HG02798 (cell line): ENCODE measurements at regions not wholly inside any gene's neighbourhood (a gene's known extent, or its start where the extent isn't known, plus 50 kb on each side); places are given as distances from the start of the nearest gene placed in this dataset.
A peak's percentile ranks its signal among the peaks of the same experiment; 100 is the strongest.

ENCODE experiments used
- ATAC-seq: cut with Tn5 transposase; IDR thresholded peaks from one replicate; pipeline ENCODE4 v1.9.1; 2021; ENCODE audit warnings: mild to moderate bottlenecking; ENCODE audit not compliant: unreplicated experiment, poor library complexity

DNA sequence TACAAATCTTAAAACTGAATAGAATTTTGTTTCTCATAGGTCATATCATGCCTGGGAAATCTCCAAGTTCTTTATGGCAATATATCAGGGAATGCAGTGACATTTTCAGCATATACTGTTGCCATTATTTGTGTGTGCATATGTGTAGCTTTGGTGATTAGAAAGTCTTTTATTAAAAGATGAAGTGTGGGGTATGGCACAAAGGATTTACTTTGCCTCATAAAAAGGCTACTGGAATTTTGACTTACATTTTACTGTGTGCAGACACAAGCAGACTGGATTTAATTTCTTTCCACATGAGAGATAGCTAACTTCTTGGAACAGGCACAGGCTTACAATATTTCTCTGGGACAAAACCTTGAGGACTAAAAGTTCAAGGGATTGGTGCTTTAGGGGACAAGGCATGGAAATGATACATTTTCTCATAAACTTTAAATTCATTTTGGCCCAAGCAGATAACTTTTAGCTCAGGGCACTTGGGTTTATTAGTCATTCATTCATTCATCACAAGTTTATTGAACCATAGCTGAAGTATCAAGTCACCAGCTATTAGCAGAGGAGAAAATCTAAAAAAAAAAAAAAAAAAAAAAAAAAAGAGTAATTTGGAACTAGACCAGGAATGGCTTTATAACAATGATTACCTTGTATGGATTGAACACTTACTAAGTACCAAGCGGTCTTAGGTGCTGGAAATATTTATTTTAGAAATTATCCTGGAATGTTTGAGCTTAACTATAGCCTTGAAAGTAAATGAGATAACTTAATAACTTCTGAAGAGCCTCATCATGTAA lies 191.5 kb downstream of the SLIT2 start:
- ATAC-seq, result no peak

DNA sequence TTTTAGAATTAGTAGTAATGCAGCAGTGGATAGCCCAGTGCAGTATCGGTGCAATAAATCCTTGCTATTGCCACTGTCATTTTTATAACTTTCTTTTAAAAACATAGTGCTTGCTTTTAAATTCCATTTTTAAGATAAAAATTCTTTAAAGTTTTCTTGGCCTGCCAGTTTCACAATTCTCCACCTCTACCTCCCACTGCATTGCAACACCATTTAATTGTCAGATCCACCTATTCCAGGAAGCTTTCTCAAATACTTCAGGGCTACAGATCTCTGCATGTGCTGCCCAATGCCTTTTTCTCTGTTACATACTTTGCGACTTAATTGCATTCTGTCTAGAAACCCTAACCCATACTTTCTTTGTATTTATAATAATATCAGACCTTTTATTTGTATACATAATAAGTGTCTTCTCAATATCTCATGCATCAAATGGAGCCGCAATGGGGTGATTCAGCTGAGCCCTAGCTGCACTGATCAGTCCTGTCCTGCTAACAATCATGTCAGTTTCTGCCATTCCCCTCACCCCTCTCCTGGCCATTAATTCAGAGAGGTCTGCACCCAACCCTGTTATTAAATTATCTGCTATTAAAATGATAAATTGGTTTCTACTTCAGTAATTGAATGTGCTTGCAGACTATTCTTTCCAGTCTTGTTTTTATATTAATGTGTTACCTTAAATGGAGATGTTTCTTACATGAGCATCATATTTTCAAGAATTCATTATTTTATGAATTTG lies 193.1 kb downstream of the SLIT2 start:
- no peak for ATAC-seq

DNA sequence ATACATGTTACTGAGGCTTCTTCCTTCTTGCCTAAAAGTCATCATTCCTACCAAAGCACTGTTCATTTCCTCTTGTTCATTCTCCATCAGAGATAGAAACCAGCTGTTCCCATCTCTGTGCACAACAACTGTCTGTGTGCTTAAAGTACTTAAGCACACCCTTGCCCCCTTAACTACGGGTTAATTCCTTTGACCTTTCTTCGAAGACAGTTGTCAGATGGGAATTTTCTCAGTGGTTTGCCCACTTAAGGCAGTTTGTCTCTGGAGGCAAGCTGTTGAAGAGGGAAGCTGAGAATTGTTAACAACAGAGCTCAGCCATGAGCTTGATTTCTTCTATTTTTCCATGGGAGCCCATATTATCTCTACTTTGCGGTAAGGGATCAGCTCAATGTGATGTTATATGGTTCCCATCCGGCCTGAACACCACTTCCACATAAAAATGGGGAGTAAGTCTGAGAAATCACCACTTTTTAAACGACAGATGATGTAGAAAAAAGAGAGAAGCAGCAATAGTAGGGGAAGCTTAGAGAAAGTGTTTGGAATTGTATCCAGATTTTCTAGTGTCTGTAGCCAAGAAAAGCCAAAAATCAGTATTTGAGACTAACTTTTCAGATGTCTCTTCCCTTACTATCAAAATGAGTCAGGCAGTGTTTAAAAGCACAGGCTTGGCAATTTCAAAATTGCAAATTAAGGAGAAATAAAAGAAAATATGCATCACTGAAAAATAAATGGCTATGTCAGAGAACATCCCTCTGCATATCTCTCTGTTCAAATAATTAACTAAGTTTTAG lies 194.4 kb downstream of the SLIT2 start:
- ATAC-seq, result no peak

DNA sequence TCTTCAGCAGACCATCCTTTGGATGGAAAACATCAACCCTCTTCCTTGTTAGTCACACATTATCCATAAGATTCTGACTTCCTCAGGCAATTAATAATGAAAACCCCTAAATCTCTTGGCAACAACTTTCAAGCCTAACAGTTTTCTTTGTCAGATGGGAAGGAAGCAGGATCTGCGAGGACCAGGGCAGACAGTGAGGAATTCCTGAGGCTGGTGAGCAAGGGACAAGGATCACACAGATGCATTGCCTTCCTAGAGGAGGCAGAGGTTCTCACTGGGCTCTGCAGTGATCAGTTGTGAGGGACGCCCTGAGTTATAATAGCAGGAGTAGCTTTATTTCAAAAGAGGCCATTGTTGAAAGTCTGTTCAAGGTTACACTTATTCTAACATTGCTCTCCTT lies 195.4 kb downstream of the SLIT2 start:
- ATAC-seq, result no peak

- ATAC-seq, result no peak
Measured at GRCh38 chr4:20451986-20452385, 200.3 kb downstream of the SLIT2 start.

DNA sequence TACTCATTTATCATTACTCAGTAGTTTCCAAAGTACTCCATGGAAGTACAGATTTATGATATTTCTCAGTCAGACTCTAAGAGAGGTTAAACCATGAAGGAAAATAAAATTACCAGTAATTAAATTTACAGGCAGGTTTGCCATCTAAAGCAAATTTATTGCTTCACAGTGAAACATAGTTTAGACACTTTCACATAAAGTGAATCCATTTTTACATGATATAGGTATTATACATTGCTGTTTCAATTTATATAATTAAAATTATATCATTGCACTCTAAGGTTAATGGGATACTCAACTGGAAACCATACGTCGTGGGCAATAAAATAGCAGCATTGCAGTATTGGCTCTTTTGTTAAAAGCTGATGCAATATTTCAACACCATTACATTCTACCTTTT lies 202.8 kb downstream of the SLIT2 start:
- no peak for ATAC-seq

DNA sequence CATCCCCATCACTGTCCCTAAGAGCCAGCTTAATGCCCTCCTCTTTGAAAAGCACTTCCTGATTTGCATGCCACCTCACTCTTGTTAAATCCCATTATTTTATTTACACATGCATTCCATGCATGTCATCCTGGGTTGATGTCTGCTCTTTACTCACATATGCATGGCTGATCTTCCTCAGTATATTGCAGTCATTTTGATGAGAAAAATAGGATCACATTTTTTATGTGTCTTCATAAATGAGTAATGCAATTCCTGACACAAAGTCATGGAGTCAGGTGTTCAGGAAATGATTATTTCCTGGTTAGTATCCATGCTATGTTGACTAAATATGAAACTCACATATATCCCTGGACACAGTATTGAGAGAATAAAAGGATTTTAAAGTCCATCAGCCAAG lies 204.7 kb downstream of the SLIT2 start:
- no peak for ATAC-seq

DNA sequence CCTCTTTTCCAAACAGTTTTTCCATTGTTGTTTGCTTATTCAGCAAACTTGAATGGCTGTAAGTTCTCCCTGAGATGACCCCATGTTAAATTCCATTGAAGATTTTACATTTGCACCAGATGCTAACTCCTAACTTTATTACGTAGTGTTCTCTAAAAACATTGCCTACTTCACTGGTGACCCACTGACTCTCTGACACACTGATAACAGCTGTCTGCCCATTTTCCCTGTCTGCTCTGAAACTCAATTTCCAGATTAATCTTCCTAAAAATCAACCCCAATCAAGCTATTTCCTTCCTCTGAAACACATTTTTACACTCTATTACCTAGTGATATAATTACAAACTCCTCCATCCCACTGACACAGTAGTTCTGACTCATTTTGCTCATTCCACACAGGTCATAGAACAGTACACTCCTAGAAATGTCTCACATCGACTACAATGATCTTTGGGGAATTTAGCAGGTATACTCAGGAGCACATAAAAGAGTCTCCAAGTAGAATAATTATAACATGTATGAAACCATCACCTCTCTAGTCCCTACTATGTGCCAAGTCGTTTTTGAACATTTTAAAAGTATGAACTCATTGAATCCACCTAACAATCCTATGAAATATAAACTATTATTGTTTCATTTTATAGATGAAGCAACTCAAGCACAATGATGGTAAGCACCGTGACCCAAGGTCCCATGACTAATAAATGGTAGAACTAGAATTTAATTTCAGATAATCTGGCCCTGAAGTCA lies 210.9 kb downstream of the SLIT2 start:
- ATAC-seq, result no peak

- no peak for ATAC-seq
Measured at GRCh38 chr4:20463176-20463430, 211.4 kb downstream of the SLIT2 start.

GRCh38 chr4:20464381-20464780 lies 212.7 kb downstream of the SLIT2 start:
- peak; percentile 32 for ATAC-seq

DNA sequence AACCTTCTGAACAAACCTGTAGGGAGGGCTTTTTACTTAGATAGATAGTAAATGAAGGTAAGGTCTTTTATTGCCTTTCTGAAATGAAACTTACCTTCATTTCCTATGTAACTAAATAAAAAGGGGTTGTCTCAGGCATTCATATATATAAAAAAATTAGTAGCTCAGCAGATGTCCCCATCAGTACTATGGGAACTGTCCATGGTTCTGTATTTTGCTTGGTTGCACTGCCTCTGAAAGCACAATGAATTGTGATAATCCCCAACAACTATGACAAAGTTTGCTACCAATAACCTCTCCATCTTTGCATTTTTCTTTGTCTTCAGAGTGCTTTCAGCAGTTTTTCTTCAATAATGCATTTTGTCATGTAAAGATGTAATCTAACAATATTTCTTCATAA lies 222.4 kb downstream of the SLIT2 start:
- no peak for ATAC-seq

DNA sequence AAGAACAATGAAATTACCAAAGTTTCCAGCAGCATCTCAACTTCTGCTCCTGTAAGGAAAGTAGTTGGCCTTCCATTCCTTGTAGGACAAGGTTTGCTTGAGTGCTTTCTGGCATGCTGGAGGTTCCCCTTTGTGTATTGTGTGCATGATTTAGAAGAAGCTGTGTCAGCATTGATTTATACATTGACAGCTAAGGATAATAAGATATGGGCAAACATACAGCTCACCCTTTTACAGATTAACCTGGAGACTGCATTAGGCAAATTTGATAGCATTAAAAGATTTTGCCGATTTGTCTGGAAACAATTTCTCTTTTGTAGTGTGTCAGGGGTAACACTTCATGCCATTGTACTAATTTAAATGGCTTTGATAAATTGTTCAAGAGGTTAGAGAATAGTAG lies 221.8 kb upstream of the PACRGL start:
- ATAC-seq, result no peak

DNA sequence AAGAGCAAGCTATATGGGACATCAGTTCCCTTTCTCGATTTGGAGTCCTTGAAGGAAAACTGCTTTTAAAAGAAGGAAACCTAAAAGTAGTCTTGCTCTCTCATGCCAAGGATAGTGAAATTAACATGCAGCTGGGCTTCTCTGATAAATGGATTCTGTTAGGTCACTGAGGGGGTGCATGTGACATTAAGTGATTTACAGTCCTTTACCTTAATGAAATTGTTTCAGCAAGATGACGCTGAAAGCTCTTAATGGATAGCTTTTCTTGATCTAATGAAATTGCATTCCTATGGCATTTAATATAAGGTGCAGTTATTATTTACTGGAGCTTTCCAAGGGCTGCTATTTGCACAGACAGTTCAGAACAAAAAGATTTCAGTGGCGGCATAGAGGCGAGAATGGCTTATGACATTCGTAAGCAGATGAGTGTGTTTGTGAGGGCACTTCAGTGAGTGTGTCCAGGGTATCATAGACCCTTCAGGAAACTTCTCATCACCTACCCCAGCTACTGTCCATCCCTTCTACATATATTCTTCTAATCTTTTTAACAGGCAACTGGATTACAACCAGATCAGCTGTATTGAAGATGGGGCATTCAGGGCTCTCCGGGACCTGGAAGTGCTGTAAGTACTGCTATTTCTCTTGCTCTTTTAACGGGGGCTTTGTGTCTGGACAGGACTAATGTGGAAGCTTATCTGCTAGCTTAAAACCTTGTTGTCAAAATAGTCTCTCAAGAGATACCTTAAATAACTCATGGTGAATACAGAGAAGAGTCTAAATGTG lies 219.9 kb upstream of the PACRGL start:
- ATAC-seq, result no peak

DNA sequence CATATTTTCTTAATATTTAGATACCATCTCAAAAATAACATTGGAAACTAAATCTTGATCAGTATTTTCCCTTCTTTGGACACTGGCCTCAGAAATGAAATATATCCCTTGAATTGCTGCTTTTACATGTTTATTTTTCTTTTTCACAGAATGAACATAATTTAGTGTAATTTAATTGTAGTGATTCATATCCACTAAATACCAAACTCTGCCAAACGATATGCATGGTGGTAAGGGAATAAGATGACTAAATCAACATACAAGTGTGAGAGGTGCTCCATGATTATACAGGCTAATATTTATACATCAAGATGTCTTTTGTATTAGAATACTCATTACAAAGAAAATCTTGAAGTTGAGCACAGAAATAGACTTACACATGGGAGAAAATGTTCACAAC lies 216.8 kb upstream of the PACRGL start:
- no peak for ATAC-seq

- ATAC-seq, result no peak
Measured at GRCh38 chr4:20486433-20486832, 213.8 kb upstream of the PACRGL start.

GRCh38 chr4:20487446-20487845 lies 212.8 kb upstream of the PACRGL start:
- no peak for ATAC-seq

- ATAC-seq, result no peak
Measured at GRCh38 chr4:20487852-20488251, 212.4 kb upstream of the PACRGL start.

DNA sequence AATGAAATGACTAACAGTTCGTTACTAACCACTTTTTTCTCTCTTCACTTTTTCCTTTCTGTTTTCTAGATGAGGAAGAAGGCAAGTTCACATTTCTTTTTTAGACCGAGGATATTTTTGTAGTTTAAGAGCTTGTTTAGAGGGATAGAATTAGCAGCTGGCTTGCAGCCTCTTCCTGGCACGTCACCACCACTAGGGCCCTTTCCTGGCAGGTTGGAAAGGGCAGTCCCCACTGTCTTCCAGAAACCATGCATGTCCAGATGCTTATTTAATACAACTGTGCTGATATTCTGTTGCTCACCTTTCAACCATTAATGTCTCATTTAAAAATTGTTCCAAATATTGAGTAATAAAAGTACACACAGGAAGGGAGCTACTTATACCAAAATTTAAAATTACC lies 209.5 kb upstream of the PACRGL start:
- ATAC-seq, result no peak

GRCh38 chr4:20493761-20494353 lies 206.4 kb upstream of the PACRGL start:
- no peak for ATAC-seq

- ATAC-seq, result no peak
Measured at GRCh38 chr4:20496068-20496467, 204.2 kb upstream of the PACRGL start.
